Esophagus (tissue), 2 donors: ENCODE measurements at regions not wholly inside any gene's neighbourhood (a gene's known extent, or its start where the extent isn't known, plus 50 kb on each side); places are given as distances from the start of the nearest gene placed in this dataset.

Experiments used
- H3K27ac ChIP-seq, 2 donors: one replicate each; pipeline ENCODE4 v1.5.1; 2013; ENCODE audit warnings: low read depth in 2 of 2, mild to moderate bottlenecking in 2 of 2, inconsistent platforms in 1 of 2, low read length in 1 of 2, moderate library complexity in 1 of 2
- H3K27me3 ChIP-seq, 2 donors: one replicate each; pipeline ENCODE4 v1.6.1; 2013; ENCODE audit warnings: low read length in 2 of 2, control low read depth in 1 of 2, mild to moderate bottlenecking in 1 of 2; ENCODE audit not compliant: insufficient read depth in 2 of 2, control insufficient read depth in 1 of 2
- H3K36me3 ChIP-seq, 2 donors: one replicate each; pipeline ENCODE4 v1.6.1; 2013; ENCODE audit warnings: low read length in 1 of 2; ENCODE audit not compliant: control insufficient read depth in 2 of 2, insufficient read depth in 2 of 2
- H3K4me1 ChIP-seq, 2 donors: one replicate each; pipeline ENCODE4 v1.6.1; 2013; ENCODE audit warnings: low read length in 1 of 2; ENCODE audit not compliant: control insufficient read depth in 2 of 2, insufficient read depth in 2 of 2
- H3K4me3 ChIP-seq, 2 donors: one replicate each; pipeline ENCODE4 v1.5.1; 2013; ENCODE audit warnings: low read length in 2 of 2, mild to moderate bottlenecking in 2 of 2, low read depth in 1 of 2, moderate library complexity in 1 of 2
- H3K9me3 ChIP-seq, 2 donors: one replicate each; pipeline ENCODE4 v1.6.1; 2013; ENCODE audit warnings: mild to moderate bottlenecking in 2 of 2, low read depth in 1 of 2, low read length in 1 of 2, moderate library complexity in 1 of 2; ENCODE audit not compliant: control insufficient read depth in 2 of 2, insufficient read depth in 1 of 2
- WGBS, 2 donors: extraction: QIAGEN DNeasy Blood & Tissue Kit; methylation state at CpG; one replicate each; pipeline ENCODE4 v1.1.7; 2013; 5-methylcytosine and 5-hydroxymethylcytosine counted together
- donor health status: healthy with polysubstance abuse.
- donor health status: Bipolar disorder and iron deficiency.

- Histone ChIP-seq H3K27ac (no peak overlapping the region), H3K9me3 (no peaks in the 10 kb centered on the region), H3K4me1 (no peaks in the 10 kb centered on the region), H3K27me3 (no peaks in the 10 kb centered on the region), H3K36me3 (no peaks in the 10 kb centered on the region), H3K4me3 (no peak overlapping the region)
- WGBS, 2 donors, result 60 to 75% methylated on average over 5 of the region's 5 CpGs
Measured at GRCh38 chr13:106362707-106363106, 172.8 kb downstream of the EFNB2 start.

GRCh38 chr13:106361621-106362020 is 173.8 kb downstream of the EFNB2 start:
- Histone ChIP-seq H3K4me1 (no peaks in the 10 kb centered on the region), H3K27me3 (no peaks in the 10 kb centered on the region), H3K36me3 (no peaks in the 10 kb centered on the region), H3K4me3 (no peak overlapping the region), H3K9me3 (no peaks in the 10 kb centered on the region), H3K27ac (no peak overlapping the region)
- WGBS, 2 donors, result 86 to 90% methylated on average over 2 of the region's 2 CpGs

- no peak overlapping the region for H3K4me3 ChIP-seq
- no peak overlapping the region for H3K27ac ChIP-seq
- H3K9me3 ChIP-seq, result no peaks in the 10 kb centered on the region
- H3K4me1 ChIP-seq, result no peaks in the 10 kb centered on the region
- H3K36me3 ChIP-seq, result no peaks in the 10 kb centered on the region
- no peaks in the 10 kb centered on the region for H3K27me3 ChIP-seq
- 21 to 31% methylated on average over 2 of the region's 2 CpGs for whole genome bisulfite sequencing, 2 donors
Measured at GRCh38 chr13:106357198-106357597, 178.3 kb downstream of the EFNB2 start.

- H3K4me1 ChIP-seq, result no peaks in the 10 kb centered on the region
- no peak overlapping the region for H3K4me3 ChIP-seq
- no peaks in the 10 kb centered on the region for H3K27me3 ChIP-seq
- 89 to 92% methylated on average over 6 of the region's 6 CpGs for WGBS, 2 donors
- no peaks in the 10 kb centered on the region for H3K9me3 ChIP-seq
- H3K27ac ChIP-seq, result no peak overlapping the region
- H3K36me3 ChIP-seq, result no peaks in the 10 kb centered on the region
Measured at GRCh38 chr13:106355866-106356265, 179.6 kb downstream of the EFNB2 start.

- Histone ChIP-seq H3K4me1 (no peaks in the 10 kb centered on the region), H3K9me3 (no peaks in the 10 kb centered on the region), H3K27ac (no peak overlapping the region), H3K36me3 (no peaks in the 10 kb centered on the region), H3K27me3 (no peaks in the 10 kb centered on the region), H3K4me3 (no peak overlapping the region)
- 87 to 92% methylated on average over 3 of the region's 3 CpGs for WGBS, 2 donors
Measured at GRCh38 chr13:106354961-106355360, 180.5 kb downstream of the EFNB2 start.

GRCh38 chr13:106352850-106353249 is 182.6 kb downstream of the EFNB2 start:
- Histone ChIP-seq H3K4me3 (no peak overlapping the region), H3K27me3 (no peaks in the 10 kb centered on the region), H3K27ac (no peak overlapping the region), H3K36me3 (no peaks in the 10 kb centered on the region), H3K4me1 (no peaks in the 10 kb centered on the region), H3K9me3 (no peaks in the 10 kb centered on the region)

- Histone ChIP-seq H3K27me3 (no peaks in the 10 kb centered on the region), H3K36me3 (no peaks in the 10 kb centered on the region), H3K9me3 (no peaks in the 10 kb centered on the region), H3K27ac (no peak overlapping the region), H3K4me3 (no peak overlapping the region), H3K4me1 (no peaks in the 10 kb centered on the region)
- 87 to 93% methylated on average over 5 of the region's 5 CpGs for WGBS, 2 donors
Measured at GRCh38 chr13:106351251-106351650, 184.2 kb downstream of the EFNB2 start.

GRCh38 chr13:106350208-106350607 is 185.3 kb downstream of the EFNB2 start:
- Histone ChIP-seq H3K27ac (no peak overlapping the region), H3K9me3 (no peaks in the 10 kb centered on the region), H3K27me3 (no peaks in the 10 kb centered on the region), H3K4me1 (no peaks in the 10 kb centered on the region), H3K4me3 (no peak overlapping the region), H3K36me3 (no peaks in the 10 kb centered on the region)
- WGBS, 2 donors, result 49 to 62% methylated on average over 4 of the region's 4 CpGs

- no peaks in the 10 kb centered on the region for H3K36me3 ChIP-seq
- H3K4me1 ChIP-seq, result no peaks in the 10 kb centered on the region
- WGBS, 2 donors, result 6 to 7% methylated on average over 30 of the region's 30 CpGs
- H3K27me3 ChIP-seq, result no peaks in the 10 kb centered on the region
- peak overlapping the region; percentile 57 to 60 for H3K27ac ChIP-seq
- H3K9me3 ChIP-seq, result no peaks in the 10 kb centered on the region
- H3K4me3 ChIP-seq, result peak overlapping the region; percentile 12 to 34
Measured at GRCh38 chr13:106349080-106349931, 186.2 kb downstream of the EFNB2 start.
